Type B pancreatic cell (in vitro differentiated cells): ENCODE measurements at regions not wholly inside any gene's neighbourhood (a gene's known extent, or its start where the extent isn't known, plus 50 kb on each side); places are given as distances from the start of the nearest gene placed in this dataset.
A peak's percentile ranks its signal among the peaks of the same experiment; 100 is the strongest.

ENCODE experiments used
- DNase-seq: peaks from one replicate; pipeline ENCODE4 v3.0.0; 2021; ENCODE audit warnings: mixed read lengths; ENCODE audit not compliant: unreplicated experiment; ENCODE audit errors: extremely low spot score
- H3K27ac Mint-ChIP-seq: 2 replicates; pipeline ENCODE4 v1.8.0; 2021; ENCODE audit warnings: mild to moderate bottlenecking, mixed read lengths
- H3K27me3 Mint-ChIP-seq: 2 replicates; pipeline ENCODE4 v1.8.0; 2021; ENCODE audit warnings: mixed read lengths
- H3K36me3 Mint-ChIP-seq: 2 replicates; pipeline ENCODE4 v1.8.0; 2021; ENCODE audit warnings: mixed read lengths
- H3K4me1 Mint-ChIP-seq: one replicate; pipeline ENCODE4 v1.8.0; 2021; ENCODE audit warnings: mixed read lengths; ENCODE audit not compliant: unreplicated experiment
- H3K4me3 Mint-ChIP-seq: 2 replicates; pipeline ENCODE4 v1.8.0; 2021; ENCODE audit warnings: mild to moderate bottlenecking, mixed read lengths
- H3K9me3 Mint-ChIP-seq: 2 replicates; pipeline ENCODE4 v1.8.0; 2021; ENCODE audit warnings: mixed read lengths
- CTCF ChIP-seq: fragments of 200-600 bp; sonication (generic); conservative IDR thresholded peaks from 2 replicates; pipeline ENCODE4 v1.5.0; 2021; ENCODE audit warnings: antibody characterized with exemption, mild to moderate bottlenecking

GRCh38 chr1:30271401-30272276 lies 451.7 kb downstream of the MATN1 start:
- Mint-ChIP-seq H3K36me3 (no peaks in the 10 kb centered on the region), H3K4me1 (peaks cover 4% of the 10 kb centered on the region), H3K4me3 (no peak overlapping the region), H3K9me3 (no peaks in the 10 kb centered on the region), H3K27ac (no peak overlapping the region), H3K27me3 (peaks cover 35% of the 10 kb centered on the region)
- peak; percentile 56 for DNase-seq
- TF ChIP-seq CTCF = no peak

- DNase-seq = no peak
- no peak for TF ChIP-seq CTCF
- H3K4me3 Mint-ChIP-seq = no peak overlapping the region
These were observed 452.9 kb downstream of the MATN1 start for GRCh38 chr1:30270461-30270860.

GRCh38 chr1:30268923-30269666 lies 454.3 kb downstream of the MATN1 start:
- Mint-ChIP-seq H3K27ac (no peak overlapping the region), H3K4me1 (no peaks in the 10 kb centered on the region), H3K36me3 (no peaks in the 10 kb centered on the region), H3K9me3 (no peaks in the 10 kb centered on the region), H3K4me3 (no peak overlapping the region), H3K27me3 (peaks cover 32% of the 10 kb centered on the region)
- DNase-seq = peak; percentile 36
- TF ChIP-seq CTCF = no peak

More at GRCh38 chr1:30270461-30270860, 452.9 kb downstream of the MATN1 start:
- Mint-ChIP-seq H3K27me3 (peaks cover 32% of the 10 kb centered on the region), H3K27ac (no peak overlapping the region), H3K36me3 (no peaks in the 10 kb centered on the region), H3K4me1 (no peaks in the 10 kb centered on the region), H3K9me3 (no peaks in the 10 kb centered on the region)

GRCh38 chr1:30267856-30268255 lies 455.5 kb downstream of the MATN1 start:
- Mint-ChIP-seq H3K9me3 (no peaks in the 10 kb centered on the region), H3K27ac (no peak overlapping the region), H3K27me3 (peaks cover 32% of the 10 kb centered on the region), H3K4me1 (no peaks in the 10 kb centered on the region), H3K4me3 (no peak overlapping the region), H3K36me3 (no peaks in the 10 kb centered on the region)
- no peak for TF ChIP-seq CTCF
- no peak for DNase-seq

- H3K9me3 Mint-ChIP-seq = no peaks in the 10 kb centered on the region
- no peak for DNase-seq
- no peaks in the 10 kb centered on the region for H3K36me3 Mint-ChIP-seq
- peaks cover 29% of the 10 kb centered on the region for H3K27me3 Mint-ChIP-seq
- TF ChIP-seq CTCF = no peak
- no peak overlapping the region for H3K4me3 Mint-ChIP-seq
- no peaks in the 10 kb centered on the region for H3K4me1 Mint-ChIP-seq
- no peak overlapping the region for H3K27ac Mint-ChIP-seq
These were observed 456.3 kb downstream of the MATN1 start for GRCh38 chr1:30267046-30267445.
